Endothelial cell of umbilical vein (primary cell): ENCODE measurements at regions not wholly inside any gene's neighbourhood (a gene's known extent, or its start where the extent isn't known, plus 50 kb on each side); places are given as distances from the start of the nearest gene placed in this dataset.

Source experiments
- CTCF ChIP-seq, 2 donors: IDR thresholded peaks; 1 replicate in 1 of 2; 2 replicates in 1 of 2; pipeline ENCODE4 v1.5.1; 2011; ENCODE audit warnings: low read length in 2 of 2, mild to moderate bottlenecking in 2 of 2, moderate library complexity in 2 of 2, control low read depth in 1 of 2, inconsistent platforms in 1 of 2, low read depth in 1 of 2; ENCODE audit not compliant: insufficient read depth in 1 of 2; ENCODE audit errors: extremely low read depth in 1 of 2
- EZH2 ChIP-seq: IDR thresholded peaks from 2 replicates; pipeline ENCODE4 v1.6.1; 2012; ENCODE audit warnings: borderline replicate concordance, low read depth, mild to moderate bottlenecking, moderate library complexity, low read length, inconsistent platforms; ENCODE audit not compliant: severe bottlenecking
- FOS ChIP-seq: IDR thresholded peaks from 2 replicates; pipeline ENCODE4 v1.6.1; 2011; ENCODE audit warnings: mild to moderate bottlenecking, low read length, moderate library complexity, borderline replicate concordance; ENCODE audit not compliant: insufficient read depth
- GATA2 ChIP-seq: IDR thresholded peaks from 2 replicates; pipeline ENCODE4 v1.7.0; 2011; ENCODE audit warnings: low read depth, mild to moderate bottlenecking, moderate library complexity, mixed read lengths, low read length; ENCODE audit not compliant: insufficient read length, insufficient read depth
- MAX ChIP-seq: IDR thresholded peaks from 2 replicates; pipeline ENCODE4 v1.6.1; 2011; ENCODE audit not compliant: insufficient read depth, insufficient read length
- MYC ChIP-seq: IDR thresholded peaks from one replicate; pipeline ENCODE4 v1.6.1; 2011; ENCODE audit warnings: mild to moderate bottlenecking, low read depth, low read length
- POLR2A ChIP-seq: IDR thresholded peaks from 2 replicates; pipeline ENCODE4 v1.6.1; 2012; ENCODE audit warnings: low read depth, mild to moderate bottlenecking, control low read depth, low read length
- POLR2AphosphoS5 ChIP-seq: IDR thresholded peaks from 2 replicates; pipeline ENCODE4 v1.6.1; 2012; ENCODE audit warnings: low read depth, mild to moderate bottlenecking, control low read depth, low read length, moderate library complexity; ENCODE audit not compliant: insufficient read depth

GRCh38 chr1:192726820-192727504 lies 81.9 kb upstream of the RGS2 start:
- TF ChIP-seq CTCF (IDR thresholded peaks at IDR 0.05; ENCODE audit: extremely low read depth in 1 of 2, insufficient read depth in 1 of 2, low read depth in 1 of 2, low read length in 2 of 2) (no peak), POLR2AphosphoS5 (no peak), POLR2A (no peak), EZH2 (no peak), FOS (no peak), MYC (no peak), GATA2 (no peak), MAX (no peak)
